HepG2 (cell line): ENCODE measurements at regions not wholly inside any gene's neighbourhood (a gene's known extent, or its start where the extent isn't known, plus 50 kb on each side); places are given as distances from the start of the nearest gene placed in this dataset.

ENCODE experiments used
- ATAC-seq: fragments of 200-7000 bp; cut with Tn5 transposase; 3 replicates; pipeline ENCODE4 v1.9.1; 2020; ENCODE audit warnings: mild to moderate bottlenecking, moderate library complexity
- BruUV-seq: library from RNA; stranded (reverse); fragments of 400-500 nt; replicated peaks from 2 replicates; lab custom pipeline; 2021; lab: Mats Ljungman, UMichigan
- CTCF ChIA-PET: fragments of 300-600 bp; formaldehyde crosslinking; extraction: SDS; loops from one replicate; lab custom pipeline; 2021; ENCODE audit warnings: low total read pairs, inconsistent platforms, low intra/inter-chr PET ratio; lab: Yijun Ruan, JAX
- POLR2A ChIA-PET: fragments of 350-600 bp; sonication (Branson Sonifier 250); formaldehyde crosslinking; loops from one replicate; lab custom pipeline; 2020; ENCODE audit warnings: antibody characterized with exemption, inconsistent platforms; lab: Yijun Ruan, JAX
- DNase-seq: peaks from one replicate; pipeline ENCODE4 v3.0.0-alpha.2; 2015; ENCODE audit warnings: low spot score
- FAIRE-seq: peaks from 3 replicates; lab custom pipeline; 2011; peaks lifted over from hg19 to GRCh38; lab: Jason Lieb, UNC
- H2AFZ ChIP-seq: one replicate; pipeline ENCODE4 v1.6.1; 2011; ENCODE audit warnings: low read length, inconsistent platforms
- H3K27ac ChIP-seq: fragments of 300-600 bp; 3 replicates; pipeline ENCODE4 v1.8.0; 2011; ENCODE audit warnings: mixed run types, mild to moderate bottlenecking, mixed read lengths, low read length, inconsistent platforms; ENCODE audit not compliant: insufficient read depth; ENCODE audit errors: extremely low read length
- H3K27me3 ChIP-seq, 2 experiments: fragments of 200-600 bp in 1 of 2; 2 replicates in 1 of 2; 3 replicates in 1 of 2; pipeline versions ENCODE4 v1.6.0 to v1.8.0; 2011; ENCODE audit warnings: low read length in 2 of 2, mild to moderate bottlenecking in 2 of 2, moderate library complexity in 2 of 2, inconsistent platforms in 1 of 2; ENCODE audit not compliant: insufficient read depth in 2 of 2, control insufficient read depth in 1 of 2
- H3K36me3 ChIP-seq, 2 experiments: fragments of 200-600 bp in 1 of 2; replicated peaks in 1 of 2; 2 replicates in 1 of 2; 3 replicates in 1 of 2; pipeline versions ENCODE4 v1.5.1 to v1.8.0; 2011; ENCODE audit warnings: low read length in 2 of 2, inconsistent platforms in 1 of 2; ENCODE audit not compliant: insufficient read depth in 2 of 2, control insufficient read depth in 1 of 2
- H3K4me1 ChIP-seq: 2 replicates; pipeline ENCODE4 v1.5.1; 2012; ENCODE audit warnings: low read length, inconsistent platforms; ENCODE audit not compliant: insufficient read depth
- H3K4me2 ChIP-seq: 2 replicates; pipeline ENCODE4 v1.6.0; 2011; ENCODE audit warnings: low read depth, low read length, inconsistent platforms
- H3K4me3 ChIP-seq, 3 experiments: fragments of 200-600 bp in 1 of 3; sonication (generic), shearing (Covaris generic) in 1 of 3; replicated peaks in 1 of 3; 2 replicates each; pipeline ENCODE4 v1.5.1; 2011 to 2016; ENCODE audit warnings: low read length in 3 of 3, inconsistent platforms in 2 of 3, low read depth in 2 of 3, mild to moderate bottlenecking in 2 of 3, control low read depth in 1 of 3, mixed read lengths in 1 of 3; ENCODE audit not compliant: insufficient read depth in 1 of 3
- H3K79me2 ChIP-seq: one replicate; pipeline ENCODE4 v1.6.1; 2011; ENCODE audit warnings: low read length, inconsistent platforms; ENCODE audit not compliant: insufficient read depth
- H3K9ac ChIP-seq: 2 replicates; pipeline ENCODE4 v1.6.0; 2011; ENCODE audit warnings: mild to moderate bottlenecking, low read depth, low read length, inconsistent platforms; ENCODE audit not compliant: insufficient read depth
- H3K9me3 ChIP-seq: 2 replicates; pipeline ENCODE4 v1.5.1; 2012; ENCODE audit warnings: mild to moderate bottlenecking, low read length
- H4K20me1 ChIP-seq: 2 replicates; pipeline ENCODE4 v1.6.0; 2011; ENCODE audit warnings: inconsistent platforms, mild to moderate bottlenecking, low read length, moderate library complexity; ENCODE audit not compliant: insufficient read depth
- E2F2 ChIP-seq: sonication (generic); formaldehyde crosslinking; IDR thresholded peaks from 2 replicates; pipeline ENCODE4 v1.4.0; 2020; ENCODE audit warnings: missing genetic modification reagents, borderline replicate concordance
- FOSL1 ChIP-seq: sonication (generic); formaldehyde crosslinking; IDR thresholded peaks from 2 replicates; pipeline ENCODE4 v1.9.0; 2021; ENCODE audit warnings: missing genetic modification reagents, borderline replicate concordance
- FOXO4 ChIP-seq: sonication (generic); formaldehyde crosslinking; conservative IDR thresholded peaks from 2 replicates; pipeline ENCODE4 v1.8.1; 2023; ENCODE audit warnings: missing genetic modification reagents
- MLLT10 ChIP-seq: sonication (generic); formaldehyde crosslinking; IDR thresholded peaks from 2 replicates; pipeline ENCODE4 v1.4.0; 2020; ENCODE audit warnings: missing genetic modification reagents
- TFDP2 ChIP-seq: sonication (generic); formaldehyde crosslinking; IDR thresholded peaks from 2 replicates; pipeline ENCODE4 v1.4.0; 2020; ENCODE audit warnings: missing genetic modification reagents
- ZBTB7A ChIP-seq: sonication (generic); formaldehyde crosslinking; IDR thresholded peaks from 2 replicates; pipeline ENCODE4 v1.8.0; 2022; ENCODE audit warnings: mild to moderate bottlenecking, missing genetic modification reagents
- ZHX1 ChIP-seq: sonication (generic); formaldehyde crosslinking; IDR thresholded peaks from 2 replicates; pipeline ENCODE4 v1.8.1; 2022; ENCODE audit warnings: low read depth, mild to moderate bottlenecking, missing genetic modification reagents
- ZNF235 ChIP-seq: sonication (generic); formaldehyde crosslinking; IDR thresholded peaks from 2 replicates; pipeline ENCODE4 v1.8.1; 2023; ENCODE audit warnings: mild to moderate bottlenecking, missing genetic modification reagents, borderline replicate concordance
- ZNF296 ChIP-seq: sonication (generic); formaldehyde crosslinking; conservative IDR thresholded peaks from 2 replicates; pipeline ENCODE4 v1.5.0; 2020; ENCODE audit warnings: mild to moderate bottlenecking, missing genetic modification reagents
- ZNF446 ChIP-seq: sonication (generic); formaldehyde crosslinking; IDR thresholded peaks from 2 replicates; pipeline ENCODE4 v1.5.0; 2020; ENCODE audit warnings: mild to moderate bottlenecking, missing genetic modification reagents
- WGBS: methylation state at CpG from one replicate; pipeline ENCODE4 v1.1.6; 2017; ENCODE audit warnings: low lambda C conversion rate; 5-methylcytosine and 5-hydroxymethylcytosine counted together
- in situ Hi-C: cut with HindIII; loops from 2 replicates; pipeline ENCODE4 v1.10.0; 2017; ENCODE audit warnings: low pct_unique_long_range_greater_than_20kb; ENCODE audit not compliant: extremely low pct_ligation_motif_present
- intact Hi-C: fragments of 100-400 bp; cut with micrococcal nuclease; formaldehyde crosslinking; loops from one replicate; pipeline ENCODE4 v1.10.0; 2022; ENCODE audit not compliant: unreplicated experiment

GRCh38 chr6:28738396-28738765, 185.4 kb downstream of the TRIM27 start:
- in situ Hi-C loops, result no loop called here
- TF ChIP-seq ZHX1 (no peak), FOXO4 (0 out of 2 replicates have a peak, but pooled peaks have one; percentile 53)

GRCh38 chr6:28741363-28741762, 182.4 kb downstream of the TRIM27 start:
- intact Hi-C loops, result no loop called here
- BruUV-seq, result no TSS peak
- FAIRE-seq (no peak), DNase-seq (no peak), ATAC-seq (no peak)
- H3K4me1 ChIP-seq, result peaks cover 36% of the 10 kb centered on the region
- H3K4me3 ChIP-seq, result no peak overlapping the region
- ChIA-PET POLR2A (no interaction called here), CTCF (no interaction called here)
- H3K27me3 ChIP-seq, result peaks cover 3 to 40% of the 10 kb centered on the region in 2 experiments; a peak in 3 of 5 replicates
- no peaks in the 10 kb centered on the region for H3K36me3 ChIP-seq
- H3K9ac ChIP-seq, result no peak overlapping the region
- no peaks in the 10 kb centered on the region for H3K9me3 ChIP-seq
- no peak overlapping the region for H3K4me2 ChIP-seq
- H3K27ac ChIP-seq, result no peak overlapping the region
- in situ Hi-C loops, result no loop called here
- H4K20me1 ChIP-seq, result no peaks in the 10 kb centered on the region
- no peak overlapping the region for H2AFZ ChIP-seq
- no peaks in the 10 kb centered on the region for H3K79me2 ChIP-seq
- 22% methylated on average over 3 of the region's 3 CpGs for WGBS
- no peak for TF ChIP-seq ZNF235
- TF ChIP-seq ZBTB7A (CRISPR knock-in tag), result no peak
- no peak for TF ChIP-seq FOSL1 (CRISPR knock-in tag)
- TF ChIP-seq TFDP2 (CRISPR knock-in tag), result no peak
- no peak for TF ChIP-seq E2F2
- no peak for TF ChIP-seq ZNF446 (CRISPR knock-in tag)
- no peak for TF ChIP-seq MLLT10 (CRISPR knock-in tag)
- TF ChIP-seq ZNF296 (CRISPR knock-in tag), result no peak

More at GRCh38 chr6:28738396-28738765, 185.4 kb downstream of the TRIM27 start:
- H3K9me3 ChIP-seq, result no peaks in the 10 kb centered on the region
- H3K36me3 ChIP-seq, result no peaks in the 10 kb centered on the region
- POLR2A ChIA-PET, result no interaction called here
- ATAC-seq (peak; percentile 29; the same call in 1 of the 3 replicates), DNase-seq (no peak), FAIRE-seq (no peak)
- no peaks in the 10 kb centered on the region for H3K79me2 ChIP-seq
- peaks cover 45% of the 10 kb centered on the region for H3K4me1 ChIP-seq
- no peaks in the 10 kb centered on the region for H4K20me1 ChIP-seq
- peaks cover 3 to 53% of the 10 kb centered on the region in 2 experiments; a peak in 4 of 5 replicates for H3K27me3 ChIP-seq
- H3K4me3 ChIP-seq, result no peak overlapping the region
- no peak overlapping the region for H3K9ac ChIP-seq
- H3K27ac ChIP-seq, result no peak overlapping the region
- no peak overlapping the region for H2AFZ ChIP-seq
- intact Hi-C loops, result no loop called here
- CTCF ChIA-PET, result no interaction called here
- 33% methylated on average over 16 of the region's 16 CpGs for WGBS
- H3K4me2 ChIP-seq, result peak overlapping the region; percentile 60
- BruUV-seq, result no TSS peak
